ENCODE measurements at regions not wholly inside any gene's neighbourhood (a gene's known extent, or its start where the extent isn't known, plus 50 kb on each side); places are given as distances from the start of the nearest gene placed in this dataset.

- TF ChIP-seq CTCF (tag by site-specific recombination; IDR thresholded peaks at IDR 0.05), result no peak
- TF ChIP-seq ZNF639 (tag by site-specific recombination; IDR thresholded peaks at IDR 0.05), result no peak
- no peak for TF ChIP-seq KLF1 (tag by site-specific recombination; IDR thresholded peaks at IDR 0.05)
- no peak for TF ChIP-seq YY1 (tag by site-specific recombination; IDR thresholded peaks at IDR 0.05)
- no peak for TF ChIP-seq ZNF362 (tag by site-specific recombination; IDR thresholded peaks at IDR 0.05)
- TF ChIP-seq ZNF302 (tag by site-specific recombination; IDR thresholded peaks at IDR 0.05; ENCODE audit: low read depth), result no peak
- no peak for TF ChIP-seq ZNF146 (tag by site-specific recombination; IDR thresholded peaks at IDR 0.05)
Observed at GRCh38 chr18:43656547-43656946, 379.3 kb upstream of the SYT4 start.

All from HEK293 (cell line).